HG03460 (cell line): ENCODE measurements at regions not wholly inside any gene's neighbourhood (a gene's known extent, or its start where the extent isn't known, plus 50 kb on each side); places are given as distances from the start of the nearest gene placed in this dataset.
"Not testable (repeated sequence)": the region's sequence is repeated elsewhere in the genome, so short reads cannot be mapped to it uniquely, and the experiment has no call there.

Source experiments
- ATAC-seq: cut with Tn5 transposase; IDR thresholded peaks from one replicate; pipeline ENCODE4 v1.9.1; 2021; ENCODE audit not compliant: unreplicated experiment

DNA sequence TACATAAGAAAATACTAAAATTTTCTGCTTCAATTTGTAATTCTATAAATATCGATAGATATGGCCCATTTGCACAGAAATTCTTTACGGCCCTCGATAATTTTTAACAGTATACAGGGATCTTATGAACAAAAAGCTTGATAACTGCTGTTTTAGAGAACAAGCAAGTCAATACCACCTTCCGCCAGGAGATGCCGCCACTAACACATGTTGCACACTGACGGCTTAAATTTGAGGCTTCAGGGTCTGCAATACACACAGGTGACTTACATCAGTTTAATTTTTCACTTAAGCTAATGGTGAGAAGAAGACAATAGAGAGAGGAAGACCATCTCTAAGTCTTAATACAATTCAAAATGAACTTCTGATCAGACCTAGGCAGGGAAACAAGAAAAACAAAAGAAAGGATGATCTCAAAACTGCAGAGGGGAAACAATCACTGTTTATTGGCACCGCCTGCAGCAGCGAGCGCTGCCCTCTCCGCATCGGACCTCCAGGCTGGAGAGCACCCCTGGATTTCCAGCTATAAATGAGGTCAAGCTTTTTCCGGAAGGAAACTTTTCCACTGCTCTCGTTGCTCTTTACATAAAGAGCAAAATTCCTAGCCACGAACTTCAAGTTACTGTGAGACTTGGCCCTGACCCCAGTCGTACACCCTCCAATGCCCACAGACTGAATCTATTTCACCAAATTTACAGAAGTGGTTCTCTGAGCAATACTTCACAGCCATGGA is 53.9 kb downstream of the OTOR start:
- ATAC-seq = peak; percentile 84

DNA sequence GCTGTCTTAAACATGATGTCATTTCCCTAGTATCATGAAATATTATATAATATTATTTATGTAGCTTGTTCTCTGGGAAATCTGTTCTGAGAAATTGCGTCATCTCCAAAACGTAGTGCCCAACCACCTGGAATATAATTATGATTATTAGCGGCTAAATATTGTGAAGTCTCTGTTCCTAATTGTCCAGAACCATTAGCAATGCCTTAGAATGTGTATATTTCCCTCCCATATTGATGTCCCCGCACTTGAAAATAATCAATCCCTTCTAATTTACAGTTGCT is 54.4 kb downstream of the OTOR start:
- ATAC-seq = no peak

DNA sequence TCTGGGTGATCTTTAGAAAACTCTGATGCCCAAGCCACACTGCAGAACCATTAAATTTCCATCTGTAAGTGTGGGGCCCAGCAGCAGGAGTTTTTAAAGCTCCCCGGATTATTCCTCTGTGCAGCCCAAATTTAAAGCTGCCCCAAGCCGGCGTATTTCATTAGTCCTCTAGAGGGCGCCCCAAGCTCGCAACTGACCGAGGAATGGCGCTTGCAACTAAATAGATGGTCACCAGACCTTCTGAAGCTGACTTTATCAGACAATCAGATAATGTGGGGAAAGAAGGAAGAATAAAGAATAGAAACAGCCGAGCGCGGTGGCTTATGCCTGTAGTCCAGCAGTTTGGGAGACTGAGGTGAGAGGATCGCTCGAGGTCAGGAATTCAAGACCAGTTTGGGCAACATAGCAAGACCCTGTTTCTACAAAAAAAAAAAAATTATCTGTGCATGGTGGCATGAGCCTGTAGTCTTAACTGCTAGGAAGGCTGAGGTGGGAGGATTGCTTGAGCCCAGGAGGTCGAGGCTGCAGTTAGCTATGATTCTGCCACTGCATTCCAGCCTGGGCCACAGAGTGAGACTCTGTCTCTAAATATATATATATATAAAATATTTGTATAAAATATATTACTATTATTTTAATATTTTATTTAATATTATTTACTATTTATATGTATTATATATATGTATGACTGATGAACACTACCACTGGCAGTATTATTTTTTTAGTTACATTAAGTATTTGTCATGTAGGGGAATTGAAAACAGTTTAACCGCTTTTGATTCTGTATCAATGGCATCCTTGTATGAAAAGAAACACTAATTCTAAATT is 56.0 kb downstream of the OTOR start:
- peak; percentile 57 for ATAC-seq

DNA sequence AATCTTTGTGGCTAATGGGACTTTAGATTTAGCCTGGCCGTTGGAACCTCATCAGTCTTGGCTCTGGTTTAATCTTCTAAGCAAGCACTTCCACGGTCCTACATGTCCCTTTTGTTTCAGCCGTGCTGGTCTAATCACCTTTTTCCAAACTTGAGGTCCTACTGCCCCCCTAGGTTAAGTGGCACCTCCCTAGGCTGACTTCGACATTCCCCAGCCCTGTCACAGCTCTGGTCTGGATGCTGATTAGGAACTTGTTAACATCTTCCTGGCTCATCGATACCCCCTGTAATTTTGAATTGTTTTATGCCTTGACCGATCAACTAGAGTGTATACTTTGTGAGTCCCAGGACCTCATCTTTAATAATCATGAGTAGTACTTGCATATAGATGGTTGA is 56.6 kb downstream of the OTOR start:
- ATAC-seq = no peak

DNA sequence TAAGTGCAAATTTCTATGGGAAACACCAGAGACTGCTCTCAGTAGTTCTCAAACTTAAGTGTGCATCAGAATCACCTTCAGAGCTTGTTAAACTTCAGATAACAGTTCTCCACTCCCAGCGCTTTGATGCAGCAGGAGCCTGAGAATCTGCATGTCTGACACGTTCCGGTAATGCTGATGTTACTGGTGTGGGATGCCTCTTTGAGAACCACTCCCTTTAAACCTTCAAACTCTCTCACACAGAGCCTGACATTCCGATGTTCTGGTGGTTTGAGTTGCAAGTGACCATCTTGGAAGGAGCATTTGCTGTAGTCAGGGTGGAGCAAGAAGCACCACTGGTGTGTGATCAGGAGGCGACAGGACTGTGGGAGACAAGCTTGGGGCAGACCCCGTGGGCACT is 57.9 kb downstream of the OTOR start:
- ATAC-seq = no peak

DNA sequence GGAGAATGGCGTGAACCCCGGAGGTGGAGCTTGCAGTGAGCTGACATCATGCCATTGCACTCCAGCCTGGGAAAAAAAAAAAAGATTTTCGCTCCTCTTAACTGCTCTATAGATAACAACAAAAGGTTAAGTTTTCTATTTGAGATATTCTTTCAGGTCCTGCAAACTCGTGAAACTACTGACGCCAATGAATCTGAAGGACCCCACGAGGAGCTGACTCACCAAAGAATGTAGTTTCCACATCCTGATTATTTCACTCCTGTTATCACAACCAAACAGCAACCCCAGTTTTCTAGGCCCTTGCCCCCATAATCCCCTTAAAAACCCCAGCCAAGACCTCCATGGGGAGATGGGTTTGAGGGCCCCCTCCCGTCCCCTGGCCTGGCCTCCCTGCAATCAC is 58.7 kb downstream of the OTOR start:
- no peak for ATAC-seq

DNA sequence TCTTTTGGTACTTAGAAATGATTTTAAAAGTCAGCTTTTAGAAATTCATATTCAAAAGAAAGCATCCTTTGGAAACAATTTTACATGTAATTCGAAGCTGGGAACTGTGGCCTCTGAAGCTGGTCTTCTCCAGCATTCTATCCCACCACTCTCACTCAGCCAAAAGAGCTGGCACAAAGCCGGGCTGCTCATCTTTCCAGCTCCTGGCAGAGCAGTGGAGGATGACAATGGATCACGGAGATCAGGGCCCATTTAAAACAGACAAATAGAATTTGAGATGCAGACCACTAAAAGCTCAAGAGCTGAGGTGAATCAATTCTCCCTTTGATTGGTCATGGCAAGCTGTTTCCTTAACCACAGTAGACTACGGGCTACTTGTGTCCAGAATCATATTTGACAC is 60.6 kb downstream of the OTOR start:
- ATAC-seq = no peak

DNA sequence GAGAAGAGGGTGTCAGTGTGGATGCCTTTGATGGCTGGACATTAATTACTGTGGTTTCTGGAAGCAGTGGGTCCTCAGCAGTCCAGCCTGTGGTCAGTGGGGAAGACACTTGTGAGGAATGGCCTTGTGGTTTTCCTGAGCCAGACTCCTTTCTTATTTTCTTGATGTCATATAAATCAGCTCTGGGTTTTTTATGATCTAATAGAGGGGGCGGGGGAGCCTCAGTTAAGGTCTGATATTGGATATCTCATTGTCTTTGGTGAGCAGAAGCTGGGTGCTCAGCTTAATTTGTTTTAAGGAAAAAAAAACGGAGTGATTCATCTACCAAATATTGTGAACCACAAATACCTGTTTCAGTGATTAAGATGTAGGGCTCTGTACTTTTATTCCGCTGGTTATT is 62.1 kb downstream of the OTOR start:
- no peak for ATAC-seq

DNA sequence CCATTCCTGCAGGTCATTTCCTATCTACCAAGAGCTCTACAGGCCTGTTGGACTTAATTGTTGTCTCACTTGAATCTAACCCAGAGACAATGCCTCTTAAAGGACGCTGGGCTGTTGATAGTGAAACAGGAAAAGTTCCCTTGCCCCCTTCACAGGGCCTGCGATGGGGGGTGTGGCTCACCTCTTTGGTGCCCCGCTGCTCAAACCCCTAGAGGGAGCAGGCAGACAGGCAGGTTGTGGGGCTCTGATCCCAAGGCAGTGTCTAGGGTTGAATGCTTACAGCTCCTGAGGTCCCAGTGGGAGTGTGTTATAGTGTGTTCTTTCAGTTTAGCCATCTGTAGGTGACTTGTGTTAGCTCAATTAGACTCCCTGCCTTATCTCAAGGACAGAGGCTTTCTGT is 68.0 kb downstream of the OTOR start:
- no peak for ATAC-seq

DNA sequence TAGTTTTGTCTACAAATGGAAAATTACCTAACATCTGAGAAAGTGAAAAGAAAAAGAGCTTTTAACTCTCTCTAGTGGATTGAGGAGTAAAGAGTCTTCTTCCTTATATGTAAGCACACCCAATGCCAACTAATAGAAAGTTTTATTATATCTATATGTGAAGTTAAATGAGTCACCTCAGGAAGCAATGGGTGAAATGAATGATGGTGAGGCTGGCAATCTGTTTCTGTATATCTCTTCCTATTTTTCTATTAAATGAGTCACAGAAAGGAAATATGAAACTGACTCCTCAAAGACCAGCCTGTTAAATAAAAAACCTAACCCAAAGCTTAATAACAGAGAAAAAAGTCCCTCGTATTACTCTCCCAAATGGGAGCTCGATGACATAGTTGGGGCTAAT is 71.3 kb downstream of the OTOR start:
- no peak for ATAC-seq

DNA sequence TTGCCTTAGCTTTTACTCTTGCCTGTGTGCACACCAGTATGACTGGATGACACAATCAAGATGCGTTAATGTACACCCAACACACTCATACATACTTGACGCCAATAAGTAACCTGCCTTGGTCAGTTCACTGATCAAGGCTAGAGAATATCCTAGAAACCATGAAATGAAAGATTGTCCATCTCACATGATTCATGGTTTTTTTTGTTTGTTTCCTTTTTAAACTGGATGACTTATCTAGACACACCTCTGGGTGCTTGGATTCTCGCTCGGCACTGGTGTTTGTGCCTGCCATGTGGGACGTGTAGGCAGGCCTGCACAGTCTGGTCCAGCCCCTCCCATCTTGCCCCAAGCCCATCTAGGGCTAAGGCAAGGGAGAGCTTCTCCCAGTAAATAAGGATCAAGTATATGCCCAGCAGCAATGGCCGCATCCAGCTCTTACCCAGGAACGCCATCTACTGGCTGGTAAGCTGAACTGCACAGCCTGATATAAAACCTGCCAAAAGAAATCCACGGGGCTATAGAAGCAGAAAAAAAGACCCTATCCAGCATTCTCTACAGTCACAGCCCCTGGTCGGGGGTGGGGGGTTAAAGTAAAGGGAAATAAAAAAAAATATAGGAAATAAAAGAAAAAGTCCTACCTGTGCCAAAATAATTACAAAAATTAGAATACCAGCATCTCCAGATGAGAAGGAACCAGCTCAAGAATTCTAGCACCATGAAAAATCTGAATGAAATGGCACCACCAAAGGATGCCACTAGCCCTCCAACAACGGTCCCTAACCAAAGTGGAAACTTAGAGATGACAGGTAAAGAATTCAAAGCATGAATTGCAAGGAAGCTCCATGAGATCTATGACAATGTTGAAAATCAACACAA is 73.3 kb downstream of the OTOR start:
- peak; percentile 82 for ATAC-seq

DNA sequence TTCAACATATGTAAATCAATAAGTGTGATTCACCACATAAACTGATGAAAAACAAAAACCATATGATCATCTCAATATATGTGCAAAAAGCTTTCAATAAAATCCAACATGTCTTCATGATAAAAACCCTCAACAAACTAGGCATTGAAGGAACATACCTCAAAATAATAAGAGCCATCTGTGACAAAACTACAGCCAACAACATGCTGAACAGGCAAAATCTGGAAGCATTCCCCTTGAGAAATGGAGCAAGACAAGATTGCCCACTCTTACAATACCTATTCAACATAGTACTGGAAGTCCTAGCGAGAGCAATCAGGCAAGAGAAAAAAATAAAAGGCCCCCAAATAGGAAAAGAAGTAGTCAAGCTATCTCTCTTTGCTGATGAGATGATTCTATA is 76.5 kb downstream of the OTOR start:
- no peak for ATAC-seq

DNA sequence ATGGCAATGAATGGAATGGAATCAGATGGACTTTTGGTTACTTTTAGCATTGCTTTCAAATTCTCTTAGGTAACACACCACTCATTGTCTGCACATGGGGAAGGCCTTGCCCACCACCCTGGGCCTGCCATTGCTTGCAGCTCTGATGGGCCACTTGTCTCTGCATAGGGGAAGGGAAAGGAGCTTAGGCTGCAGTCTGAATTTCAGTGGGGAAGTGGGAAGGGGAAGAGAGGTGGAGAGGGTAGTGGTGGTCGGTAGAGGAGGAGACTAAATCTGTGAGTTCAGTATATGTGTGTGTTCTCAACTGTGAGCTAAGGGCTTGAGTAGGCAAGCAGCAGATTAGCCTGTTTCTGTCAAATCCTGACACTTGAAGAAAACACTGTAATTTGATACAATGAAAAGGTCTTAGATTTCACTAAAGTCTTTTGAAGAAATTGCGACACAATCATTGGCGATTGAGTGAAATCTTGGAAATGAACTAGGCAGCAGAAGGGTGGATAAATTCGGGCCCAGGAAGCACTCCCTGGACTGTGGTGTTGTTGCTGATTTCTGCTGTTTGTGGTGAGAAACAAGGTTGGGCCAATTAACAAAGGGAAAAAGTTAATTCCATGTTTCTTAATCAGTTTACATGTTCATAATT is 80.6 kb downstream of the OTOR start:
- ATAC-seq = no peak

DNA sequence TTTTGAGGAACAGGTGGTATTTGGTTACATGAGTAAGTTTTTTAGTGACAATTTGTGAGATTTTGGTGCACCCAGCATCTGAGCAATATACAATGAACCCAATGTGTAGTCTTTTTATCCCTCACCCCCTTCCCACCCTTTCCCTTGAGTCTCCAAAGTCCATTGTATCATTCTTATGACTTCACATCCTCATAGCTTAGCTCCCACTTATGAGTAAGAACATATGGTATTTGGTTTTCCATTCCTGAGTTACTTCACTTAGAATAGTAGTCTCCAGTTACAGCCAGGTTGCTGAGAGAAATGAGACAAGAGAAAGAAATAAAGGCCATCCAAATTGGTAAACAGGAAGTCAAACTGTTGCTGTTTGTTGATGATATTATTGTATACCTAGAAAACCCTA is 87.5 kb downstream of the OTOR start:
- not testable (repeated sequence) for ATAC-seq

DNA sequence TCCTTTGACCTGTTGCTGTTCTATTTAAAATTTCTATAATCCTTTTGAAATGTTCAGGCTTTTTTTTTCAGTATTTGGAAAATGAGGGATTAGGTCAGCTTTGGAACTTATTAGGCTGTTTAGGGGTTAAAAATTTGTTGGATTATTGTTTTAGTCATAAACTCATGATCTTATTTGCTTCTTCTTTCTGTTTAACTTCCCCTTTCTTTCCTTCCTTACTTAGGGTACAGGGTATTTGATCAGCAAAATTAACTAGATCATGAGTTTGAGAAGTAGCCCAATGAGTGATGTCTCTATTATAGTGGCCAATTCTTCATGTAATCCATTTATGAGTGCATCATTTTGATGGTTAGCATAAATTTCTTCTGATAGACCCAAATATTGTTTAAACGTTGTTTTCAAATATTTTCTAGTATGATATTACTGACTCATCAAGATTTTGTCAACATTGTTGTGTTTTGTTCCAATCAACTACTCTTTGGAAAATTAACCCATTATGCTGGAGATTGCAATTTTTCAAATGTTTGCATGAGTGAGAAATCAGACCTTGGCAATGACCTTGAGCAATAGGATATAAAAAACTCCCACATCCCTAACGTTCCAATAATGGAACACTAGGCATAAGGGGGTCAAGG is 94.4 kb downstream of the OTOR start:
- no peak for ATAC-seq

DNA sequence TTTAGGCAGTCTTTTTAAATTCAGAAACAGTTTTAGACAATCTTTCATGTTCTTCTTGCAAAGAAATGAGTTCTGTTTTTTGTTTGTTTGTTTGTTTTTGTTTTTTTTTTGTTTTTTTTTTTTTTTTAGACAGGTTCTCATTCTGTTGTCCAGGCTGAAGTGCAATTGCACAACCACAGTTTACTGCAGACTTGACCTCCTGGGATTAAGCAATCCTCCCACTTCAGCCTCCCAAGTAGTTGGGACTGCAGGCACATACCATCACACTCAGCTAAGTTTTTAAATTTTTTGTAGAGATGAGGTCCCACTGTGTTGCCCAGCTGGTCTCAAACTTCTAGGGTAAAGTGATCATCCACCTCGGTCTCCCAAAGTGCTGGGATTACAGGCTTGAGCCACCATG is 96.2 kb downstream of the OTOR start:
- no peak for ATAC-seq

DNA sequence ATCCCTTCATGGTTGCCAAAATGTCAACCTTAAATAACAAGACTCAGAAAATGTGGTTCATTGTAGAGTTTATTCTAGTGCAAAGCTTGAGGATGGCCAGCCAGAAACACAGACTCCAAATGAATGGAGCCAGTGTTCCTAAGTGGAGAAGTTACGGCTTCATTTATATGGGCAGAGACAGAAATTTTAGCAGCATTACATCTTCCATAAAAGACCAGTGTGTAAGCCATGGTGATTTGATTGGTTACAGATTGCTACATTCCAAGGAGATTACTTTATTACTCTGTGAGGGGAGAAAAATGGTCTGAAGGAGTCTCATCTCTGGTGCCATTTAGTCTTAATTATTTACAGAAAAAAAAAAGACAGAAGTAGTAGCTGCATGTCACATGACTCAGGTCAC is 97.8 kb downstream of the OTOR start:
- ATAC-seq = no peak

DNA sequence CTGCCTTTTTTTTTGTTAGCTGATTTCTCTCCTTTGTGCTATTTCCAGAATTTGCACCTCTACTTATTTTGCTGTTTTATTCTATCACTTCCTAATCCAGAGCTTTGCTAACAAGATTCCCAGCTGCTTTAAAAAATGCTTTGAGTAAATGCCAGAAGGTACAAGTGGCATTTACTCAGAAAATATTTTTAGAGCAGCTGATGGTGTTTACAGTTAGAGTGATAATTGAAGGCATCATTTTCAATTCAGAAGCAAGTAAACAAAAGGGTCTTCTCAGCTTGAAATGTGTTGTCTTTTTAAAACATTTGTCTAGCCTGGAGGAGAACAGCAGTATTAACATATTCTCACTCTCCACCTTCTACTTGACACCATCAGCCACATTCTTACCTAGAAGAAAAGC is 99.9 kb downstream of the OTOR start:
- no peak for ATAC-seq

DNA sequence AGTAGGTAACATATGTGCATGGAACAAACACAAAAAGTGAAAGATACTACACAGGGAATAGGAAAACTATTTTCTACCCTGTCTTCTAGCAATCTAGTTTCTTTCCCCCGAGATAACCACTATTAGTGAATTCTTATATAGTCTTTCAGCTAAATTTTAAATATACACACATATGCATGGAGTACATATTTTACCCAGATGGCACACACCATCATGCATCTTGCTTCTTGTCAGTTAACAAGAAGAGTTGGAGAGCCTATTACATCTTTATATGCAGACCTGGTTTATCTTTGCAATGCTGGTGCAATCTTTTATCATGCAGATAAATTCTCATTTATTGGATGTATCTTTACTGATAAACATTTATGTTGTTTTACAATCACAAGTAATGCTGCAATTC is 100.4 kb downstream of the OTOR start:
- ATAC-seq = no peak

DNA sequence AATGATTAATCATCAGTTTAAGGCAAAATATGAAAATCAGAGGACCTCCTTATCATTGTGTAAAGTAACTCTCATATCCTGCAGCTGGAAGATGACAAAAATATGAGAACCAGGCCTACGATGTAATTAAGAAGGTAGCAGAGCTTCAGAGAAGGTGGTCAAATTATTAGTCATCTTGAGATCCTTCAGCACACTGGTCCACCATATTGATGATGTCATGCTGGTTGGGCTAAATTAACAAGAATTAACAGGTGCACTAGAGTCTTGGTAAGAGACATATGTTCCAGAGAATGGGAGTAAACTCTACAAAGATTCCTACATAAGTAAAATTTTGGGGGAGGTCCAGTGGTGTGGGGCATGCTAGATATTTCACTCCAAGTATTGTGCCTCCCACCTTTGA is 112.8 kb downstream of the OTOR start:
- no peak for ATAC-seq

DNA sequence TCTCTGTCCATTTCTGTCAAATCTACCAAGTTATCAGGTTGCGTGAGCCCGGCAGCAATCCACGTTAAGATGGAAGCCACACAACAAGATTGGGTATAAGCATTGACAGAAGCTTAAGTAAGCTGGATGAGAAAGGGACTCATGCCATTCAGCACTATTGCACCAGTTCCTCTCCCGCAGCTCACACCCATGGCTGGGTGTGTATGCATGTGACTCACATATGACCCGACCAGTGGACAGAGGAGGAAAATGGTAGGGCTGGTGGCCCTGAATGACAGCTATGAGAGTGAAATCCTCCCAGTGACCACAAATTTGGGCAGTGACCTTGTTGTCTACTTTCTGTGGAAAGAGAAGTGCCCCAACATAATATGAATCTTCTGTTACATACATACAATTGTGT is 113.5 kb downstream of the OTOR start:
- ATAC-seq = no peak
